HepG2 (cell line): ENCODE measurements at regions not wholly inside any gene's neighbourhood (a gene's known extent, or its start where the extent isn't known, plus 50 kb on each side); places are given as distances from the start of the nearest gene placed in this dataset.

Source experiments
- ATAC-seq: fragments of 200-7000 bp; cut with Tn5 transposase; 3 replicates; pipeline ENCODE4 v1.9.1; 2020; ENCODE audit warnings: mild to moderate bottlenecking, moderate library complexity
- BruUV-seq: library from RNA; stranded (reverse); fragments of 400-500 nt; replicated peaks from 2 replicates; lab custom pipeline; 2021; lab: Mats Ljungman, UMichigan
- CTCF ChIA-PET: fragments of 300-600 bp; formaldehyde crosslinking; extraction: SDS; loops from one replicate; lab custom pipeline; 2021; ENCODE audit warnings: low total read pairs, inconsistent platforms, low intra/inter-chr PET ratio; lab: Yijun Ruan, JAX
- POLR2A ChIA-PET: fragments of 350-600 bp; sonication (Branson Sonifier 250); formaldehyde crosslinking; loops from one replicate; lab custom pipeline; 2020; ENCODE audit warnings: antibody characterized with exemption, inconsistent platforms; lab: Yijun Ruan, JAX
- DNase-seq: peaks from one replicate; pipeline ENCODE4 v3.0.0-alpha.2; 2015; ENCODE audit warnings: low spot score
- FAIRE-seq: peaks from 3 replicates; lab custom pipeline; 2011; peaks lifted over from hg19 to GRCh38; lab: Jason Lieb, UNC
- H2AFZ ChIP-seq: one replicate; pipeline ENCODE4 v1.6.1; 2011; ENCODE audit warnings: low read length, inconsistent platforms
- H3K27ac ChIP-seq: fragments of 300-600 bp; 3 replicates; pipeline ENCODE4 v1.8.0; 2011; ENCODE audit warnings: mixed run types, mild to moderate bottlenecking, mixed read lengths, low read length, inconsistent platforms; ENCODE audit not compliant: insufficient read depth; ENCODE audit errors: extremely low read length
- H3K27me3 ChIP-seq, 2 experiments: fragments of 200-600 bp in 1 of 2; 2 replicates in 1 of 2; 3 replicates in 1 of 2; pipeline versions ENCODE4 v1.6.0 to v1.8.0; 2011; ENCODE audit warnings: low read length in 2 of 2, mild to moderate bottlenecking in 2 of 2, moderate library complexity in 2 of 2, inconsistent platforms in 1 of 2; ENCODE audit not compliant: insufficient read depth in 2 of 2, control insufficient read depth in 1 of 2
- H3K36me3 ChIP-seq, 2 experiments: fragments of 200-600 bp in 1 of 2; replicated peaks in 1 of 2; 2 replicates in 1 of 2; 3 replicates in 1 of 2; pipeline versions ENCODE4 v1.5.1 to v1.8.0; 2011; ENCODE audit warnings: low read length in 2 of 2, inconsistent platforms in 1 of 2; ENCODE audit not compliant: insufficient read depth in 2 of 2, control insufficient read depth in 1 of 2
- H3K4me1 ChIP-seq: 2 replicates; pipeline ENCODE4 v1.5.1; 2012; ENCODE audit warnings: low read length, inconsistent platforms; ENCODE audit not compliant: insufficient read depth
- H3K4me2 ChIP-seq: 2 replicates; pipeline ENCODE4 v1.6.0; 2011; ENCODE audit warnings: low read depth, low read length, inconsistent platforms
- H3K4me3 ChIP-seq, 3 experiments: fragments of 200-600 bp in 1 of 3; sonication (generic), shearing (Covaris generic) in 1 of 3; replicated peaks in 1 of 3; 2 replicates each; pipeline ENCODE4 v1.5.1; 2011 to 2016; ENCODE audit warnings: low read length in 3 of 3, inconsistent platforms in 2 of 3, low read depth in 2 of 3, mild to moderate bottlenecking in 2 of 3, control low read depth in 1 of 3, mixed read lengths in 1 of 3; ENCODE audit not compliant: insufficient read depth in 1 of 3
- H3K79me2 ChIP-seq: one replicate; pipeline ENCODE4 v1.6.1; 2011; ENCODE audit warnings: low read length, inconsistent platforms; ENCODE audit not compliant: insufficient read depth
- H3K9ac ChIP-seq: 2 replicates; pipeline ENCODE4 v1.6.0; 2011; ENCODE audit warnings: mild to moderate bottlenecking, low read depth, low read length, inconsistent platforms; ENCODE audit not compliant: insufficient read depth
- H3K9me3 ChIP-seq: 2 replicates; pipeline ENCODE4 v1.5.1; 2012; ENCODE audit warnings: mild to moderate bottlenecking, low read length
- H4K20me1 ChIP-seq: 2 replicates; pipeline ENCODE4 v1.6.0; 2011; ENCODE audit warnings: inconsistent platforms, mild to moderate bottlenecking, low read length, moderate library complexity; ENCODE audit not compliant: insufficient read depth
- AKAP8 ChIP-seq: sonication (generic); formaldehyde crosslinking; IDR thresholded peaks from 2 replicates; pipeline ENCODE4 v1.5.1; 2020; ENCODE audit warnings: mild to moderate bottlenecking, missing genetic modification reagents
- ATF7 ChIP-seq, 2 experiments: fragments of 450-650 bp in 1 of 2; sonication (generic) in 1 of 2; formaldehyde crosslinking in 1 of 2; IDR thresholded peaks; 2 replicates each; pipeline versions ENCODE4 v1.4.0 to v1.6.1; 2016 to 2020; ENCODE audit warnings: antibody characterized with exemption in 1 of 2, mild to moderate bottlenecking in 1 of 2, missing genetic modification reagents in 1 of 2
- DPF2 ChIP-seq: sonication (generic); formaldehyde crosslinking; IDR thresholded peaks from 2 replicates; pipeline ENCODE4 v1.4.0; 2020; ENCODE audit warnings: mild to moderate bottlenecking, low read depth, missing genetic modification reagents, borderline replicate concordance
- FOSL1 ChIP-seq: sonication (generic); formaldehyde crosslinking; IDR thresholded peaks from 2 replicates; pipeline ENCODE4 v1.9.0; 2021; ENCODE audit warnings: missing genetic modification reagents, borderline replicate concordance
- GMEB2 ChIP-seq: IDR thresholded peaks from 2 replicates; pipeline ENCODE4 v1.6.1; 2016; ENCODE audit warnings: missing biosample characterization, missing genetic modification reagents, low read depth
- JUND ChIP-seq: sonication (generic); formaldehyde crosslinking; IDR thresholded peaks from 2 replicates; pipeline ENCODE4 v1.8.0; 2022; ENCODE audit warnings: mild to moderate bottlenecking, missing genetic modification reagents
- MATR3 ChIP-seq: sonication (generic); formaldehyde crosslinking; IDR thresholded peaks from 2 replicates; pipeline ENCODE4 v1.4.0; 2020; ENCODE audit warnings: missing genetic modification reagents
- NFYB ChIP-seq: sonication (generic); formaldehyde crosslinking; IDR thresholded peaks from 2 replicates; pipeline ENCODE4 v1.4.0; 2020; ENCODE audit warnings: missing genetic modification reagents
- PREB ChIP-seq: sonication (generic); formaldehyde crosslinking; IDR thresholded peaks from 2 replicates; pipeline ENCODE4 v1.4.0; 2020; ENCODE audit warnings: missing genetic modification reagents
- RFX5 ChIP-seq: IDR thresholded peaks from 2 replicates; pipeline ENCODE4 v1.6.1; 2011; ENCODE audit warnings: low read depth, low read length, improper control_type of control experiment
- SRSF9 ChIP-seq: fragments of 200-400 bp; formaldehyde crosslinking; IDR thresholded peaks from 2 replicates; pipeline ENCODE4 v1.6.1; 2018; ENCODE audit warnings: borderline replicate concordance, mild to moderate bottlenecking, low read depth, low read length; ENCODE audit not compliant: insufficient read depth, poor library complexity, severe bottlenecking
- TP53 ChIP-seq: sonication (generic); formaldehyde crosslinking; conservative IDR thresholded peaks from 2 replicates; pipeline ENCODE4 v1.4.0; 2020; ENCODE audit warnings: missing genetic modification reagents
- XRCC5 ChIP-seq: fragments of 200-400 bp; formaldehyde crosslinking; optimal IDR thresholded peaks from 2 replicates; pipeline ENCODE3; 2017; ENCODE audit warnings: mild to moderate bottlenecking, low read length
- ZBTB3 ChIP-seq: sonication (generic); formaldehyde crosslinking; IDR thresholded peaks from 2 replicates; pipeline ENCODE4 v1.4.0; 2020; ENCODE audit warnings: low read depth, mild to moderate bottlenecking, moderate library complexity, missing genetic modification reagents, borderline replicate concordance
- ZNF282 ChIP-seq: fragments of 450-650 bp; IDR thresholded peaks from 2 replicates; pipeline ENCODE4 v1.6.1; 2018; ENCODE audit not compliant: partially characterized antibody
- ZNF644 ChIP-seq: IDR thresholded peaks from 2 replicates; pipeline ENCODE4 v1.6.1; 2016; ENCODE audit warnings: low read depth
- ZSCAN25 ChIP-seq: sonication (generic); formaldehyde crosslinking; IDR thresholded peaks from 2 replicates; pipeline ENCODE4 v1.8.0; 2022; ENCODE audit warnings: mild to moderate bottlenecking, missing genetic modification reagents
- ZSCAN30 ChIP-seq: sonication (generic); formaldehyde crosslinking; IDR thresholded peaks from 2 replicates; pipeline ENCODE4 v1.5.0; 2020; ENCODE audit warnings: mild to moderate bottlenecking, missing genetic modification reagents
- WGBS: methylation state at CpG from one replicate; pipeline ENCODE4 v1.1.6; 2017; ENCODE audit warnings: low lambda C conversion rate; 5-methylcytosine and 5-hydroxymethylcytosine counted together
- in situ Hi-C: cut with HindIII; loops from 2 replicates; pipeline ENCODE4 v1.10.0; 2017; ENCODE audit warnings: low pct_unique_long_range_greater_than_20kb; ENCODE audit not compliant: extremely low pct_ligation_motif_present
- intact Hi-C: fragments of 100-400 bp; cut with micrococcal nuclease; formaldehyde crosslinking; loops from one replicate; pipeline ENCODE4 v1.10.0; 2022; ENCODE audit not compliant: unreplicated experiment
- TF ChIP-seq, protein P1 (sequence below): sonication (generic); formaldehyde crosslinking; IDR thresholded peaks from 2 replicates; pipeline ENCODE4 v1.5.1; 2020; ENCODE audit warnings: mild to moderate bottlenecking, missing genetic modification reagents, borderline replicate concordance
- TF ChIP-seq, protein P2 (sequence below): sonication (generic); formaldehyde crosslinking; IDR thresholded peaks from 2 replicates; pipeline ENCODE4 v1.5.0; 2020; ENCODE audit warnings: mild to moderate bottlenecking, missing genetic modification reagents, moderate library complexity

DNA sequence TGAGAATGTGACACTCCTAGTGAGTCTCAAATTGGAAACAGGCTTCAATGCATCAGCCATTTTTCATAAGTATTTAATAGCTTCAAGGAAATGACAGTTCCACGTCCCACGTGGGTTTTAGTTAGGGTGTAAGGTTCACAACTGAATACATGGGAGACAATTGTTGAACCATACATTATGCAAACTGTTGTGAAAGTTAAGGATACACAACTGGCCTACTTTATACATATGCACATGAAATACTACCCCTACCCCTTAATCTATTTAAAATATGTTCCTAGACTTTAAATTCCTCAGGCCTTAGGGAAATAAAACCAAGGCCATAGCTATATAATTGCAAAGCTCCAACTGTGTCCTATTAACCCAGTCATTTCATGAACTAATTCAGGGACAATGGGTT lies 436.1 kb downstream of the BTBD3 start (continued):
- TF ChIP-seq PREB (CRISPR knock-in tag): no peak

DNA sequence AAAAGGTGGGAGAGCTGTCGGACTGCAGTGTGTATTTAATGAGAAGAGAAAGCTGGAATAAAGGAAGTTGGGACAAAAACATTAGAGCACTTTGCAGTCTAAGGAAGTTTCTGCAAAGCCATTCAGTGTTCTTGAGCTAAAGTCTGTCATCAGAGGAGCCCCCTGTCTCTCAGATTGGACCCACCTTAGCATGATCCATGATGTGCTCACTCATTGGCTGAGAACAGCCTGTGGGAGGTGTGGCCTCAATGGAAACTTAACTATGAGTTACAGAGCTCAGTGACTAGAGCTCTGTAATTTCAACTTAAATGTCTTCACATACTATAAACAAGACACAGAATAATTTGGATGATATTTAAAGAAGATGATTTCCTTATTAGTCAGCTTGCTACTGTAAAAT lies 437.0 kb downstream of the BTBD3 start:
- FAIRE-seq (no peak), DNase-seq (no peak), ATAC-seq (no peak)
- WGBS: 4% methylated on average over 1 of the region's 1 CpG
- in situ Hi-C loops: no loop called here
- Histone ChIP-seq H3K9me3 (peaks cover 35% of the 10 kb centered on the region), H2AFZ (no peak overlapping the region), H3K4me2 (no peak overlapping the region), H3K27me3 (no peaks in the 10 kb centered on the region), H3K9ac (no peak overlapping the region), H3K79me2 (no peaks in the 10 kb centered on the region), H3K4me1 (no peaks in the 10 kb centered on the region), H3K27ac (no peak overlapping the region), H3K36me3 (no peaks in the 10 kb centered on the region), H3K4me3 (no peak overlapping the region), H4K20me1 (no peaks in the 10 kb centered on the region)
- CTCF ChIA-PET: no interaction called here
- POLR2A ChIA-PET: no interaction called here
- intact Hi-C loops: no loop called here
- no TSS peak for BruUV-seq
- TF ChIP-seq AKAP8 (CRISPR knock-in tag): no peak
- TF ChIP-seq SRSF9: no peak
- TF ChIP-seq DPF2 (CRISPR knock-in tag): no peak
- TF ChIP-seq, protein P1, sequence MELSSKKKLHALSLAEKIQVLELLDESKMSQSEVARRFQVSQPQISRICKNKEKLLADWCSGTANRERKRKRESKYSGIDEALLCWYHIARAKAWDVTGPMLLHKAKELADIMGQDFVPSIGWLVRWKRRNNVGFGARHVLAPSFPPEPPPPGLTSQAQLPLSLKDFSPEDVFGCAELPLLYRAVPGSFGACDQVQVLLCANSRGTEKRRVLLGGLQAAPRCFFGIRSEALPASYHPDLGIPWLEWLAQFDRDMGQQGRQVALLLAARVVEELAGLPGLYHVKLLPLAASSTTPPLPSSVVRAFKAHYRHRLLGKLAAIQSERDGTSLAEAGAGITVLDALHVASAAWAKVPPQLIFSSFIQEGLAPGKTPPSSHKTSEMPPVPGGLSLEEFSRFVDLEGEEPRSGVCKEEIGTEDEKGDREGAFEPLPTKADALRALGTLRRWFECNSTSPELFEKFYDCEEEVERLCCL: no peak
- TF ChIP-seq ZSCAN25 (CRISPR knock-in tag): no peak
- TF ChIP-seq, protein P2, sequence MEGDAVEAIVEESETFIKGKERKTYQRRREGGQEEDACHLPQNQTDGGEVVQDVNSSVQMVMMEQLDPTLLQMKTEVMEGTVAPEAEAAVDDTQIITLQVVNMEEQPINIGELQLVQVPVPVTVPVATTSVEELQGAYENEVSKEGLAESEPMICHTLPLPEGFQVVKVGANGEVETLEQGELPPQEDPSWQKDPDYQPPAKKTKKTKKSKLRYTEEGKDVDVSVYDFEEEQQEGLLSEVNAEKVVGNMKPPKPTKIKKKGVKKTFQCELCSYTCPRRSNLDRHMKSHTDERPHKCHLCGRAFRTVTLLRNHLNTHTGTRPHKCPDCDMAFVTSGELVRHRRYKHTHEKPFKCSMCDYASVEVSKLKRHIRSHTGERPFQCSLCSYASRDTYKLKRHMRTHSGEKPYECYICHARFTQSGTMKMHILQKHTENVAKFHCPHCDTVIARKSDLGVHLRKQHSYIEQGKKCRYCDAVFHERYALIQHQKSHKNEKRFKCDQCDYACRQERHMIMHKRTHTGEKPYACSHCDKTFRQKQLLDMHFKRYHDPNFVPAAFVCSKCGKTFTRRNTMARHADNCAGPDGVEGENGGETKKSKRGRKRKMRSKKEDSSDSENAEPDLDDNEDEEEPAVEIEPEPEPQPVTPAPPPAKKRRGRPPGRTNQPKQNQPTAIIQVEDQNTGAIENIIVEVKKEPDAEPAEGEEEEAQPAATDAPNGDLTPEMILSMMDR (CRISPR knock-in tag): no peak
- TF ChIP-seq ZNF282: no peak
- TF ChIP-seq ZSCAN30: no peak
- no peak for TF ChIP-seq ATF7 (IDR thresholded peaks at IDR 0.05)
- no peak for TF ChIP-seq ATF7 (CRISPR knock-in tag; IDR thresholded peaks at IDR 0.05)
- no peak for TF ChIP-seq JUND (CRISPR knock-in tag)
- TF ChIP-seq RFX5: no peak
- TF ChIP-seq NFYB (CRISPR knock-in tag): no peak
- TF ChIP-seq FOSL1 (CRISPR knock-in tag): no peak
- no peak for TF ChIP-seq TP53 (CRISPR knock-in tag)
- TF ChIP-seq MATR3 (CRISPR knock-in tag): no peak
- no peak for TF ChIP-seq ZNF644 (CRISPR knock-in tag)
- no peak for TF ChIP-seq GMEB2 (CRISPR knock-in tag)
- TF ChIP-seq ZBTB3: no peak
- TF ChIP-seq XRCC5: no peak
